GM12873 (cell line): ENCODE measurements at regions not wholly inside any gene's neighbourhood (a gene's known extent, or its start where the extent isn't known, plus 50 kb on each side); places are given as distances from the start of the nearest gene placed in this dataset.

ENCODE experiments used
- CTCF ChIP-seq: IDR thresholded peaks from 2 replicates; pipeline ENCODE4 v1.5.1; 2012; ENCODE audit warnings: low read depth, mild to moderate bottlenecking, moderate library complexity, low read length, control low read depth; ENCODE audit not compliant: insufficient read depth; ENCODE audit errors: missing control alignments

DNA sequence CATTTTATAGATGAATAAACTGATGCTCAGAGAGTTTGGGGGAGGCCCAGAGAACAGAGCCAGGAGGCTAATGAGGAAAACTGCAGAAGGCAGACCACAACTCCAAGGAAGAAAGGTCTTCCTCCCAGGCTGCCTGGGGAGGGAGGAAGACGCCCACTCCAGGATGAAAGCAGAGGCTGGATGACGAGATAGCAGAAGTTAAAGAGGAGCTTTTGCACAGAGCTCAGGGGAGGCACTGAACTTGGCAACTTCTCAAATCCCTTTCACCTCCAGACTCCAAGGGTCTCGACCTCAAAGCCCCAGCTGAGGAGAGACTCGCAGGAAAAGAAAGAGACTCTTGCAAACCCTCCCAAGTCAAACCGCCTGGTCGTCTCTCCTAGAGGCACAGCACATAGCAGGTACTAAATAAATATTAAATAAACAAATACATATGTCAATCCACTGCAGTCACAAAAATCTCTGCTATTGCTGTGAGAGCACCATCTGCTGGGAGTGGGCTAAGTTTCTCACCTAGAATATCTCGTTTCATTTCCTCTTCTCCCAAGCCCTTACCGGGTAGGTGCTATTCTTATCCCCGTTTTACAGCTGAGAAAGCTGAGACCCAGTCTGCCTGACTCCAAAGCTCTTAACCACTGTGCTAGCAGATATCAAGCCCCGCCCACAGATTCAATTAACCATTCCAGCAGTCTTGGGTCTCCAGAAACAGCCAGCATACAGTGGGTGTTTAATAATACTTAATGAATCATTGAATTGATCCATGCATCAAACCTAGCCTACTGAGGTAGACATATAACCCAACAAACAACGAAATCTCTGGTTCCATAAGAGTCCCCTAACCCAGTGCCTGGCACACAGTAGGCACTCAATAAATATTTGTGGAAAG lies 97.8 kb upstream of the HAND1 start:
- TF ChIP-seq CTCF = peak; percentile 64

- TF ChIP-seq CTCF = no peak
Observed at GRCh38 chr5:154573011-154573410, 95.0 kb upstream of the HAND1 start.

GRCh38 chr5:154571325-154572035 lies 93.5 kb upstream of the HAND1 start:
- TF ChIP-seq CTCF = no peak

DNA sequence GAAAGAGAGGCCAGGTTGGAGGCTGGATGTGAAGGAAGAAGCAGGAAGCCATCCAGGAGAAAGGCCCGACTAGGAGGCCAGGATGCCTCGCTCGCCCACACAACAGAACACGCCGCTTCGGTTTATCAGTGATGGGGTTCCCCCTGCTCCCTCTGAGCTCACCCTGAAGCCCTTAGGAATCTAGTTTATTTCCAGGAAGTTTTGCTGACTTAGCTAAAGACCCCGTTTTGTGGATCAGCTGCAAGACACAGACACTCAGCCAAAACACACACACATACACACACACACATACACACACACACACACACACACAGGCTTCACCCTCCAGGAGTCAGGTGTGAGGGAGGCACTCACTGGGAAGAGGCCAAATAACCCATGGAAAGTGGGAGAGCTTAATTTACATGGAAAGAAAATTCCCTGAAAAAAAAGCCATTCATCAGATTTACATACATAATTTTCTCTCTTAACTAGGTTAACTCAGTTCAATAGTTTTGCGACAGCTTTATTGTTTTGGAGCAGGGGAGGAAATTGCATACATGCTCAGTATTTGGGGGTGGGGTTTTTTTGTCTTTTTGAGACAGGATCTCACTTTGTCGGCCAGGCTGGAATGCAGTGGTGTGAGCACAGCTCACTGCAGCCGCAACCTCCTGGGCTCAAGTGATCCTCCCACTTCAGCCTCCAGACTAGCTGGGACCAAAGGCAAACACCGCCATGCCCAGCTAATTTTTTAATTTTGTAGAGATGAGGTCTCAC lies 92.7 kb upstream of the HAND1 start:
- TF ChIP-seq CTCF = no peak

DNA sequence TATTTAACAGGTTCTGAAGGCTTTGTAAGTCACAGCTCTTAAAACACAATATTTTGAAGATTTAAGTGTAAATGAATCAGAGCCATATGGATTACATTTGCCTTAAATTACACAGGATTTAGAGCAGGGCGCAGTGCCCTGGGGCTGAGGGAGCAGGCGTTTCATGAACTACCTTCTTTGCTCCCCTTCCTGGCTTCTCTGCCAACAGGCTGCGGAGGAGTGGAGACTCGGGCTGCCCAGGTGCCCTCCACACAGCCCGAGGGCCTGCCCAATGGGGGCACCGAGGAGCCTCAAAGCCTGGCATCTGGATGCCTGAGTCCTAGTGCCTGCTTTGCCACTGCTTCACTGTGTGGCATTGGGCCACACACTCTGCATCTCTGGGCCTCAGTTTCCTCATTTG lies 90.6 kb upstream of the HAND1 start:
- no peak for TF ChIP-seq CTCF

DNA sequence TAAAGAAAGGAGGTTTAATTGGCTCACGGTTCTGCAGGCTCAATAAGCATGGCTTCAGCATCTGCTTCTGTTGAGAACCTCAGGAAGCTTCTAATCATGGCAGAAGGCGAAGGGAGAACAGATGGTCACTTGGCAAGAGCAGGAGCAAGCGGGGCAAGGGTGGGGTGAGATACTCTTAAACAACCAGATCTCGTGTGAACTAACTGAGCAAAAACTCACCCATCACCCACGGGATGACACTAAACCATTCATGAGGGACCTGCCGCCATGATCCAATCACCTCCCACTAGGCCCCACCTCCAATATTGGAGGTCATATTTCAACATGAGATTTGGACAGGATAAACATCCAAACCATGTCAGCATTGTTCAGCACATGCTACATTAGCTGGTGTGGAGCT lies 89.1 kb upstream of the HAND1 start:
- TF ChIP-seq CTCF = no peak
